OCI-LY1 (cell line): ENCODE measurements at regions not wholly inside any gene's neighbourhood (a gene's known extent, or its start where the extent isn't known, plus 50 kb on each side); places are given as distances from the start of the nearest gene placed in this dataset.

Experiments
- H2AFZ ChIP-seq: fragments of 200-600 bp; sonication (generic), shearing (Covaris generic); 2 replicates; pipeline ENCODE4 v1.6.0; 2014; ENCODE audit warnings: antibody characterized with exemption, mild to moderate bottlenecking, low read length
- H3F3A ChIP-seq: fragments of 200-600 bp; sonication (generic), shearing (Covaris generic); 2 replicates; pipeline ENCODE4 v1.6.0; 2014; ENCODE audit warnings: mild to moderate bottlenecking, antibody characterized with exemption, low read length, moderate library complexity; ENCODE audit not compliant: insufficient read depth
- H3K27ac ChIP-seq: fragments of 200-600 bp; sonication (generic); 2 replicates; pipeline ENCODE4 v1.5.1; 2014; ENCODE audit warnings: low read length, mixed run types, mild to moderate bottlenecking, low read depth; ENCODE audit not compliant: poor library complexity, severe bottlenecking
- H3K27me3 ChIP-seq: fragments of 200-600 bp; sonication (generic); 2 replicates; pipeline ENCODE4 v1.6.0; 2014; ENCODE audit warnings: antibody characterized with exemption, mild to moderate bottlenecking, low read length, moderate library complexity; ENCODE audit not compliant: insufficient read depth
- H3K36me3 ChIP-seq: fragments of 200-600 bp; sonication (generic); 2 replicates; pipeline ENCODE4 v1.6.1; 2014; ENCODE audit warnings: mild to moderate bottlenecking, antibody characterized with exemption, low read length, moderate library complexity, mixed read lengths; ENCODE audit not compliant: insufficient read depth
- H3K4me1 ChIP-seq: fragments of 200-600 bp; sonication (generic); 2 replicates; pipeline ENCODE4 v1.5.1; 2014; ENCODE audit warnings: mild to moderate bottlenecking, low read length, moderate library complexity; ENCODE audit not compliant: insufficient read depth, severe bottlenecking
- H3K4me2 ChIP-seq: fragments of 200-600 bp; sonication (generic), shearing (Covaris generic); 2 replicates; pipeline ENCODE4 v1.6.1; 2014; ENCODE audit warnings: low read length
- H3K4me3 ChIP-seq: fragments of 200-600 bp; sonication (generic); 2 replicates; pipeline ENCODE4 v1.5.1; 2014; ENCODE audit warnings: low read length, low read depth, mild to moderate bottlenecking, mixed read lengths; ENCODE audit not compliant: poor library complexity, severe bottlenecking
- H3K79me2 ChIP-seq: fragments of 200-600 bp; shearing (Covaris generic); 2 replicates; pipeline ENCODE4 v1.6.1; 2016; ENCODE audit warnings: mixed run types, low read length, mixed read lengths; ENCODE audit not compliant: insufficient read depth
- H3K9ac ChIP-seq: fragments of 200-600 bp; sonication (generic), shearing (Covaris generic); 2 replicates; pipeline ENCODE4 v1.6.1; 2014; ENCODE audit warnings: mild to moderate bottlenecking, low read length, mixed read lengths
- H3K9me2 ChIP-seq: fragments of 200-600 bp; sonication (generic), shearing (Covaris generic); 2 replicates; pipeline ENCODE4 v1.6.1; 2014; ENCODE audit warnings: low read depth, mild to moderate bottlenecking, low read length, mixed read lengths
- H3K9me3 ChIP-seq: fragments of 200-600 bp; shearing (Covaris generic); 2 replicates; pipeline ENCODE4 v1.6.1; 2014; ENCODE audit warnings: low read length, mixed read lengths
- H4K20me1 ChIP-seq: fragments of 200-600 bp; sonication (generic), shearing (Covaris generic); 2 replicates; pipeline ENCODE4 v1.6.0; 2016; ENCODE audit warnings: mild to moderate bottlenecking, low read length; ENCODE audit not compliant: insufficient read depth
- EZH2 ChIP-seq: fragments of 200-600 bp; sonication (generic), shearing (Covaris generic); IDR thresholded peaks from 2 replicates; pipeline ENCODE4 v1.8.0; 2017; ENCODE audit warnings: borderline replicate concordance, mixed run types, mild to moderate bottlenecking, antibody characterized with exemption, low read length, moderate library complexity, mixed read lengths
- TF ChIP-seq, protein P1 (sequence below): fragments of 200-600 bp; sonication (generic), shearing (Covaris generic); IDR thresholded peaks from 2 replicates; pipeline ENCODE4 v1.5.1; 2017; ENCODE audit warnings: mild to moderate bottlenecking, antibody characterized with exemption, low read length, moderate library complexity, mixed read lengths

GRCh38 chr5:102617191-102618187, 118.7 kb upstream of the SLCO6A1 start:
- Histone ChIP-seq H3K9me2 (no peaks in the 10 kb centered on the region), H3K4me2 (no peak overlapping the region), H3K4me1 (no peaks in the 10 kb centered on the region), H3K27ac (no peak overlapping the region), H3K36me3 (no peaks in the 10 kb centered on the region), H2AFZ (no peak overlapping the region), H4K20me1 (no peaks in the 10 kb centered on the region), H3K9me3 (no peaks in the 10 kb centered on the region), H3F3A (no peaks in the 10 kb centered on the region), H3K4me3 (no peak overlapping the region), H3K27me3 (no peaks in the 10 kb centered on the region), H3K9ac (no peak overlapping the region), H3K79me2 (no peaks in the 10 kb centered on the region)
- no peak for TF ChIP-seq EZH2
- TF ChIP-seq, protein P1, sequence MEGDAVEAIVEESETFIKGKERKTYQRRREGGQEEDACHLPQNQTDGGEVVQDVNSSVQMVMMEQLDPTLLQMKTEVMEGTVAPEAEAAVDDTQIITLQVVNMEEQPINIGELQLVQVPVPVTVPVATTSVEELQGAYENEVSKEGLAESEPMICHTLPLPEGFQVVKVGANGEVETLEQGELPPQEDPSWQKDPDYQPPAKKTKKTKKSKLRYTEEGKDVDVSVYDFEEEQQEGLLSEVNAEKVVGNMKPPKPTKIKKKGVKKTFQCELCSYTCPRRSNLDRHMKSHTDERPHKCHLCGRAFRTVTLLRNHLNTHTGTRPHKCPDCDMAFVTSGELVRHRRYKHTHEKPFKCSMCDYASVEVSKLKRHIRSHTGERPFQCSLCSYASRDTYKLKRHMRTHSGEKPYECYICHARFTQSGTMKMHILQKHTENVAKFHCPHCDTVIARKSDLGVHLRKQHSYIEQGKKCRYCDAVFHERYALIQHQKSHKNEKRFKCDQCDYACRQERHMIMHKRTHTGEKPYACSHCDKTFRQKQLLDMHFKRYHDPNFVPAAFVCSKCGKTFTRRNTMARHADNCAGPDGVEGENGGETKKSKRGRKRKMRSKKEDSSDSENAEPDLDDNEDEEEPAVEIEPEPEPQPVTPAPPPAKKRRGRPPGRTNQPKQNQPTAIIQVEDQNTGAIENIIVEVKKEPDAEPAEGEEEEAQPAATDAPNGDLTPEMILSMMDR = no peak

DNA sequence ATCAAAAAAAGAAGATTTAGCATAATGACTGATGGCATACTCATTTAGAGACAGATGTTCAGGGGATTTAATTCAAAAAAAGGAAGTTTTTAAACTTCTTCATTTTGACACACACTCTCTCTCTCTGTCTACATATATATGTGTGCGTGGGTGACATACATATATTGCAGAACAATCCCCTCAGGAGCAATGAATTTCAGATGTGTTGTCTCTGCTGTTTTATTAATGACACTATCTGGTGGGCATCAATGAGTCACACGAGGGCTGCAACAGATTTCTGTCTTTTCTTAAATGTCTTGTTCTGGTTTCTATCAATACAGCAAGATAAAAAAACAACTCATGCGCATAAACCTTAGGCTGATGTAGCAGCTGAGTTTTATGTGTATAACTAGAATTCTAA, 123.5 kb upstream of the SLCO6A1 start:
- H3K36me3 ChIP-seq = no peaks in the 10 kb centered on the region
- no peak overlapping the region for H3K9ac ChIP-seq
- H3F3A ChIP-seq = no peaks in the 10 kb centered on the region
- H3K9me2 ChIP-seq = no peaks in the 10 kb centered on the region
- no peak overlapping the region for H3K27ac ChIP-seq
- H3K4me2 ChIP-seq = no peak overlapping the region
- no peaks in the 10 kb centered on the region for H4K20me1 ChIP-seq
- H3K27me3 ChIP-seq = no peaks in the 10 kb centered on the region
- no peak overlapping the region for H2AFZ ChIP-seq
- no peak overlapping the region for H3K4me3 ChIP-seq
- TF ChIP-seq, protein P1 = no peak
- TF ChIP-seq EZH2 = no peak
- H3K9me3 ChIP-seq = no peaks in the 10 kb centered on the region
- H3K79me2 ChIP-seq = no peaks in the 10 kb centered on the region
- H3K4me1 ChIP-seq = no peaks in the 10 kb centered on the region

DNA sequence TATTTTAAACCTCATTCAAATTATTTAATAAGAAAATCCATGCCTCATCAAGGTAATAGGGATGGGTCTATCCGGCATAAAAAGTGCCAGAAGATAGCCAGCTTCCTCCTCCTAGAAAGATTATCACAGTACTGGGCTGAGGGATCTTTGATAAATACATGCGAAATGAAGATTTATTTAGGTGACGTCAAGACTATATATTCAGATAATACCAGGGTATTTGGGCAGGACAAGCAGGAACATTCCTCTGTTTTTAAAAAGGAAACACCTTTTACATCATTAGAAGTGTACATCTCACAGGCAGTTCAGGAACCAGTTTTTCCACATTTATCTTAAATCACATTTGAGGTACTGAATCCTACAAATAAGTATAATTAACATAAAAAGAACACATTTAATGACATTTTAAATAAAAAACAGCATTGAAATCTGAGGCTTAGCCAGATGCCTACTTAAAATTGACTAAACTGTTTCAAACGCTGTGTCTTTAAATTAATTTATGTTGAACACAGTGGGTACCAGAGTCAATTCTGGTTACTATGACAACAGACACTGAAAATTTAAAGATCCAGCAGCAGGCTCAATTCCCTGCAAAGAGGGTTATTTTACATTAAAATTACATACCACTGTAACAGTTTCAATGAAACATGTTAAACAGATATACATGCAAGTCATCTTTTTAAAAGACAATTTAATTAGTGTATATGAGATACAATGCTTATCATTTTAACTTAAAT, 124.7 kb upstream of the SLCO6A1 start:
- Histone ChIP-seq H3F3A (no peaks in the 10 kb centered on the region), H3K4me3 (no peak overlapping the region), H3K36me3 (no peaks in the 10 kb centered on the region), H3K27me3 (no peaks in the 10 kb centered on the region), H3K9me3 (no peaks in the 10 kb centered on the region), H3K4me2 (no peak overlapping the region), H3K9ac (no peak overlapping the region), H3K9me2 (no peaks in the 10 kb centered on the region), H2AFZ (no peak overlapping the region), H3K4me1 (no peaks in the 10 kb centered on the region), H4K20me1 (no peaks in the 10 kb centered on the region), H3K27ac (no peak overlapping the region), H3K79me2 (no peaks in the 10 kb centered on the region)
- no peak for TF ChIP-seq EZH2
- TF ChIP-seq, protein P1 = no peak
